ENCODE measurements at regions not wholly inside any gene's neighbourhood (a gene's known extent, or its start where the extent isn't known, plus 50 kb on each side); places are given as distances from the start of the nearest gene placed in this dataset.

GRCh38 chr1:42008264-42008663 is 89.5 kb upstream of the HIVEP3 start:
- Histone ChIP-seq H3K36me3 (replicated peaks in 1 of 2; ENCODE audit: control insufficient read depth in 1 of 2, insufficient read depth in 2 of 2, low read length in 1 of 2) (no peaks in the 10 kb centered on the region), H3K27ac (ENCODE audit: low read depth in 2 of 2, low read length in 1 of 2) (no peak overlapping the region), H3K4me2 (no peak overlapping the region), H3F3A (replicated peaks; ENCODE audit: insufficient read depth) (no peaks in the 10 kb centered on the region), H4K20me1 (ENCODE audit: insufficient read depth) (no peaks in the 10 kb centered on the region), H3K9me2 (no peaks in the 10 kb centered on the region), H3K9me3 (no peaks in the 10 kb centered on the region), H3K4me3 (ENCODE audit: low read depth in 2 of 2, low read length in 1 of 2) (no peak overlapping the region), H3K9ac (no peak overlapping the region), H3K27me3 (ENCODE audit: insufficient read depth) (no peaks in the 10 kb centered on the region), H3K79me2 (ENCODE audit: insufficient read depth) (no peaks in the 10 kb centered on the region), H2AFZ (ENCODE audit: low read depth) (no peak overlapping the region), H3K4me1 (ENCODE audit: control insufficient read depth in 1 of 2, insufficient read depth in 2 of 2, low read depth in 1 of 2, low read length in 1 of 2) (peaks cover 0 to 4% of the 10 kb centered on the region in 2 experiments; a peak in 1 of 4 replicates)
- DNase-seq: no peak
- WGBS (ENCODE audit: low lambda C conversion rate): 90% methylated on average over 2 of the region's 2 CpGs
- CTCF ChIA-PET: no interaction called here
- POLR2A ChIA-PET: no interaction called here
- TF ChIP-seq GATA2 (CRISPR knock-in tag; IDR thresholded peaks at IDR 0.05): no peak
- TF ChIP-seq, protein P1, sequence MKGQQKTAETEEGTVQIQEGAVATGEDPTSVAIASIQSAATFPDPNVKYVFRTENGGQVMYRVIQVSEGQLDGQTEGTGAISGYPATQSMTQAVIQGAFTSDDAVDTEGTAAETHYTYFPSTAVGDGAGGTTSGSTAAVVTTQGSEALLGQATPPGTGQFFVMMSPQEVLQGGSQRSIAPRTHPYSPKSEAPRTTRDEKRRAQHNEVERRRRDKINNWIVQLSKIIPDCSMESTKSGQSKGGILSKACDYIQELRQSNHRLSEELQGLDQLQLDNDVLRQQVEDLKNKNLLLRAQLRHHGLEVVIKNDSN (IDR thresholded peaks at IDR 0.05; ENCODE audit: borderline replicate concordance, low read depth): no peak
- TF ChIP-seq MAX (IDR thresholded peaks at IDR 0.05; ENCODE audit: low read depth): no peak
- no peak for TF ChIP-seq RAD21 (IDR thresholded peaks at IDR 0.05; ENCODE audit: low read length)
- no peak for TF ChIP-seq YY1 (IDR thresholded peaks at IDR 0.05; ENCODE audit: low read depth)
- no peak for TF ChIP-seq TCF12 (IDR thresholded peaks at IDR 0.05)
- TF ChIP-seq EP300 (IDR thresholded peaks at IDR 0.05; ENCODE audit: borderline replicate concordance in 1 of 2, low read depth in 1 of 2, low read length in 1 of 2): no peak

DNA sequence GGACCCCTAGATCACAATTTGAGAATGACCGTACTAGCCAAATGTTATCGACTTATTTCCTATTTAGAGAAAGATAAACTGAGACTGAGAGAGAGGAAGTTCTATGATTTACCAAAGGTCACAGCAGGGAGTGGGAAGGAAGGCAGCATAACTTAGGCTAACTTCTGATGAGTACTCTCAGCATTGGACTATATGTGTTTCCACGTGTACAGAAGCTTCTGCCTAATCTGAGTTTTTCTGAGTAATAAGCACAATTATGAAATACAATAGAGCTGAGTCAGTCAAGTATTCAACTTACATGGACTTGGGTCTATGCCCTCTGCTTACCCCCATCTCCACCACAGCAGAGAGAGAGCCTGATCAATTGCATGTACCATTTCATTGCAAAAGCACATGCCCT is 88.1 kb upstream of the HIVEP3 start:
- ChIA-PET POLR2A (no interaction called here), CTCF (no interaction called here)
- H3K4me3 ChIP-seq (ENCODE audit: low read depth in 2 of 2, low read length in 1 of 2): no peak overlapping the region
- no peaks in the 10 kb centered on the region for H3K9me3 ChIP-seq
- no peak for DNase-seq
- no peak overlapping the region for H3K27ac ChIP-seq (ENCODE audit: low read depth in 2 of 2, low read length in 1 of 2)
- no peaks in the 10 kb centered on the region for H3K36me3 ChIP-seq (replicated peaks in 1 of 2; ENCODE audit: control insufficient read depth in 1 of 2, insufficient read depth in 2 of 2, low read length in 1 of 2)
- WGBS (ENCODE audit: low lambda C conversion rate): 75% methylated on average over 3 of the region's 3 CpGs
- H3K79me2 ChIP-seq (ENCODE audit: insufficient read depth): no peaks in the 10 kb centered on the region
- H2AFZ ChIP-seq (ENCODE audit: low read depth): no peak overlapping the region
- H3K9me2 ChIP-seq: no peaks in the 10 kb centered on the region
- H3K4me1 ChIP-seq (ENCODE audit: control insufficient read depth in 1 of 2, insufficient read depth in 2 of 2, low read depth in 1 of 2, low read length in 1 of 2): peaks cover 0 to 4% of the 10 kb centered on the region in 2 experiments; a peak in 1 of 4 replicates
- no peaks in the 10 kb centered on the region for H3K27me3 ChIP-seq (ENCODE audit: insufficient read depth)
- H3K9ac ChIP-seq: no peak overlapping the region
- H4K20me1 ChIP-seq (ENCODE audit: insufficient read depth): no peaks in the 10 kb centered on the region
- no peak overlapping the region for H3K4me2 ChIP-seq
- no peaks in the 10 kb centered on the region for H3F3A ChIP-seq (replicated peaks; ENCODE audit: insufficient read depth)
- TF ChIP-seq, protein P2, sequence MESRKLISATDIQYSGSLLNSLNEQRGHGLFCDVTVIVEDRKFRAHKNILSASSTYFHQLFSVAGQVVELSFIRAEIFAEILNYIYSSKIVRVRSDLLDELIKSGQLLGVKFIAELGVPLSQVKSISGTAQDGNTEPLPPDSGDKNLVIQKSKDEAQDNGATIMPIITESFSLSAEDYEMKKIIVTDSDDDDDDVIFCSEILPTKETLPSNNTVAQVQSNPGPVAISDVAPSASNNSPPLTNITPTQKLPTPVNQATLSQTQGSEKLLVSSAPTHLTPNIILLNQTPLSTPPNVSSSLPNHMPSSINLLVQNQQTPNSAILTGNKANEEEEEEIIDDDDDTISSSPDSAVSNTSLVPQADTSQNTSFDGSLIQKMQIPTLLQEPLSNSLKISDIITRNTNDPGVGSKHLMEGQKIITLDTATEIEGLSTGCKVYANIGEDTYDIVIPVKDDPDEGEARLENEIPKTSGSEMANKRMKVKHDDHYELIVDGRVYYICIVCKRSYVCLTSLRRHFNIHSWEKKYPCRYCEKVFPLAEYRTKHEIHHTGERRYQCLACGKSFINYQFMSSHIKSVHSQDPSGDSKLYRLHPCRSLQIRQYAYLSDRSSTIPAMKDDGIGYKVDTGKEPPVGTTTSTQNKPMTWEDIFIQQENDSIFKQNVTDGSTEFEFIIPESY (IDR thresholded peaks at IDR 0.05; ENCODE audit: borderline replicate concordance, low read depth): no peak
- TF ChIP-seq TCF12 (IDR thresholded peaks at IDR 0.05): no peak
- no peak for TF ChIP-seq PBX3 (IDR thresholded peaks at IDR 0.05)
- no peak for TF ChIP-seq YY1 (IDR thresholded peaks at IDR 0.05; ENCODE audit: low read depth)
- no peak for TF ChIP-seq RXRA (IDR thresholded peaks at IDR 0.05; ENCODE audit: borderline replicate concordance, low read depth)
- TF ChIP-seq FOXM1 (IDR thresholded peaks at IDR 0.05; ENCODE audit: low read depth): no peak
- TF ChIP-seq EP300 (IDR thresholded peaks at IDR 0.05; ENCODE audit: borderline replicate concordance in 1 of 2, low read depth in 1 of 2, low read length in 1 of 2): no peak
